ENCODE measurements at regions not wholly inside any gene's neighbourhood (a gene's known extent, or its start where the extent isn't known, plus 50 kb on each side); places are given as distances from the start of the nearest gene placed in this dataset.

DNA sequence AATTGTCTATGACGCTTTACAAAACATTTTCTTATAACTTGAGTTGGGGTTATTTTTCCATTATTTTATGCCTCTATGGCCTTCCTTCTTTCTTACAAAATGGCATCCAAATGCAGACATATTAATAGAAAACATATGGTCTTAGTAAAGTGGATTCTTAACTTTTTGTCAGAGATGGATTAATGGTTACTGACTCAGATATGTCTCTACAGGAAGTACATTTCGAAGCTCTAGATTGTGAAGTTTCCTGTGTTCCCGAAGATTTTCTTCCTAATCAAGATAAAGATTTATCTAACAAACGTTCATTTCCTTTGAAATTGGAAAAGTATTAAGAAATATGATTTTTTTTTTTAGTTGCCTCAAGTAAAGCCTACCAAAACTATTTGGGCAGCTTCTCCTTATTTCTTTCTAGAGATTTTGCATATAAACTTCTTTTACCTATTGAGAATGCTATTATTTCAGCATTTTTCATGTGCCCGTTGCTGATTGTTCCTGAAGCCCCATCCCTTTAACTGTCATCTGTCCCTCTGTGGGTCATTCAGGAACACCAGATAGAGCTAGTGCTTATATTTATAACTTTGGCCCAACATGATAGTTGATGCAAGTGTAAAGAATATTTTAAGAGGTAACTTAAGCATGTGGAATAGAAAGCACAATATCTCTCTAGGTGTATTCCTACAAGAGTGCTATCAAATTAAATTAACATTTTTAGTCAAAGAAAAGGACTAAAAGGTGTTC is 498.0 kb downstream of the CCDC85A start:
- H3K36me3 ChIP-seq (replicated peaks; ENCODE audit: control insufficient read depth, insufficient read depth, low read length): no peaks in the 10 kb centered on the region
- DNase-seq: no peak

GRCh38 chr2:56682397-56682760 is 498.6 kb downstream of the CCDC85A start:
- Histone ChIP-seq H3K4me3 (ENCODE audit: insufficient read depth, low read depth, low read length) (no peak overlapping the region), H3K36me3 (replicated peaks; ENCODE audit: control insufficient read depth, insufficient read depth, low read length) (no peaks in the 10 kb centered on the region), H3K27me3 (ENCODE audit: control insufficient read depth, insufficient read depth, low read length) (no peaks in the 10 kb centered on the region)
- DNase-seq: no peak

More for the DNA sequence above, 498.0 kb downstream of the CCDC85A start:
- H3K27me3 ChIP-seq (ENCODE audit: control insufficient read depth, insufficient read depth, low read length): no peaks in the 10 kb centered on the region
- H3K4me3 ChIP-seq (ENCODE audit: insufficient read depth, low read depth, low read length): no peak overlapping the region

DNA sequence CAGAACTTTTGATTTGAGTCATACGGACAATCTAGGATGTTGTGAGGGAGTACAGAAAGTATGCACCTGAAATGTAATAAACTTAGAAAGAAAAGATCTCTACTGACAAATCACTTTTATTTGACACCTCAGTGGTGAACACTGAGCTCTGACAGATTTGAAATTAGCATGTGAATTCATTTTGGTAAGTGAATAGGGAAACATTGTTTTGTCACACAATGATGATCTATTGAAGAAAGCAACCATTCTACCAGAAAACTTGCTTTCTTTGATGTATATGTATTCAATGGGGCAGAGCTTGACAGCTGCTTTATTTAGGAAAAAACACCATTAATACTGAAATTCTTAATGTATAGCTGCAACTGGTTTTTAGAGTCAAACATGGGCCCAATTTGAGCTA is 500.5 kb downstream of the CCDC85A start:
- no peaks in the 10 kb centered on the region for H3K36me3 ChIP-seq (replicated peaks; ENCODE audit: control insufficient read depth, insufficient read depth, low read length)
- no peaks in the 10 kb centered on the region for H3K27me3 ChIP-seq (ENCODE audit: control insufficient read depth, insufficient read depth, low read length)
- no peak overlapping the region for H3K4me3 ChIP-seq (ENCODE audit: insufficient read depth, low read depth, low read length)
- no peak for DNase-seq

DNA sequence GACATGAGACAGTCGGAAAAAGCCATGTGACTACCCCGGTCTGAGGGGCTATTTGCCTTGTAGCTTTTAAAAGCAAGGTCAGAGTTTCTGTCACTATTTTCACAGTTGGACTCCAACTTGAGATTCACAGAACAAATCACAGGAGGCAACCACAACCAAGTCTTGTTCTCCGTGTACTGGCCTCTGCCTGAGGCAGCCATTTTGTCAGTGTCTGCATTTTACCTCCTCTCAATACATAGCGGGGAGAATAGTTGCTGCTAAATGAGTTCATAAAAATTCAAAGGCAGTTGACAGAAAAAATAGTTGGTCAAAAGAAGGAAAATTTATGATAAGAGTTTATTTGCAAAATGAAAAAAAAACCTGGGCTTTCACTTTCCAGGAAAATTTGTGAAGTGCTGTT is 501.4 kb downstream of the CCDC85A start:
- Histone ChIP-seq H3K36me3 (replicated peaks; ENCODE audit: control insufficient read depth, insufficient read depth, low read length) (no peaks in the 10 kb centered on the region), H3K4me3 (ENCODE audit: insufficient read depth, low read depth, low read length) (no peak overlapping the region), H3K27me3 (ENCODE audit: control insufficient read depth, insufficient read depth, low read length) (no peaks in the 10 kb centered on the region)
- DNase-seq: no peak

DNA sequence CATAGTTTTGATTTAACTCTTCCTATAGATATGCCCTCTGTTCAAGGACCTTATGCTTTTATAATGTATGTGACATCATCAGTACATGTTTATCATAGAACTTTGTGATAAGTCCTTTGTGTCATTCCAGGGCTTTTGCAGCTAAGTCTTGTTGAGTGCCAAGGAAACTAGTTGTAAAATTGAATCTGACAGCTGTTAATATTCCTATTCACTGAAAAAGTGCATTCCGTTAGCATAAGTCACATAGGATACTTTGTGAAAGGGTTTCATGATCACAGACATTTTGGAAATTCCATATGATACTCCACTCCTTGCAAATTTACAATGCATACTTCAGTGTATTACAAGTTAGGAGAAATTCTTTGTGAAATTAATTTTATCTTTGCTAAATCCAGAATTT is 503.4 kb downstream of the CCDC85A start:
- no peak overlapping the region for H3K4me3 ChIP-seq (ENCODE audit: insufficient read depth, low read depth, low read length)
- no peaks in the 10 kb centered on the region for H3K27me3 ChIP-seq (ENCODE audit: control insufficient read depth, insufficient read depth, low read length)
- DNase-seq: no peak
- H3K36me3 ChIP-seq (replicated peaks; ENCODE audit: control insufficient read depth, insufficient read depth, low read length): no peaks in the 10 kb centered on the region

- no peak overlapping the region for H3K4me3 ChIP-seq (ENCODE audit: insufficient read depth, low read depth, low read length)
- no peak for DNase-seq
- H3K36me3 ChIP-seq (replicated peaks; ENCODE audit: control insufficient read depth, insufficient read depth, low read length): no peaks in the 10 kb centered on the region
- no peaks in the 10 kb centered on the region for H3K27me3 ChIP-seq (ENCODE audit: control insufficient read depth, insufficient read depth, low read length)
Observed at GRCh38 chr2:56688661-56689060, 504.9 kb downstream of the CCDC85A start.

DNA sequence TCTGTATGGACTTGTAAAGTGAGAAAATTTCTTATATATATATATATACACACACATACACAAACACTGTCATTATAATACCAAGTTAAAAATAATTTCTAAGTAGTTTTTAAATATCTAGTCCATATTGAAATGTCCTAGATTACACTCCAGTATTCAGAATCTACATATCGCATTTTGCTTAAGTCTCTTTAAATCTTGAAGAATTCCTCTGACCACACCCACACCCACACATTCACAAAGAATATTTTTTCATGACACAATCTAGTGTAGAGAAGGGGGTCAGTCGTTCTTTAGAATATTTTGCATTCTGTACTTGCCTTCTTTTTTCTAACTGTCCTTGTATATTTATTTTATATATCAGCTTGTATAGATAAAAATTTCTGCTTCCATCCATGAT is 509.7 kb downstream of the CCDC85A start:
- no peaks in the 10 kb centered on the region for H3K36me3 ChIP-seq (replicated peaks; ENCODE audit: control insufficient read depth, insufficient read depth, low read length)
- H3K27me3 ChIP-seq (ENCODE audit: control insufficient read depth, insufficient read depth, low read length): no peaks in the 10 kb centered on the region
- no peak overlapping the region for H3K4me3 ChIP-seq (ENCODE audit: insufficient read depth, low read depth, low read length)
- no peak for DNase-seq

- H3K4me3 ChIP-seq (ENCODE audit: insufficient read depth, low read depth, low read length): no peak overlapping the region
- no peaks in the 10 kb centered on the region for H3K27me3 ChIP-seq (ENCODE audit: control insufficient read depth, insufficient read depth, low read length)
- DNase-seq: no peak
- no peaks in the 10 kb centered on the region for H3K36me3 ChIP-seq (replicated peaks; ENCODE audit: control insufficient read depth, insufficient read depth, low read length)
Observed at GRCh38 chr2:56703001-56703400, 519.2 kb downstream of the CCDC85A start.

DNA sequence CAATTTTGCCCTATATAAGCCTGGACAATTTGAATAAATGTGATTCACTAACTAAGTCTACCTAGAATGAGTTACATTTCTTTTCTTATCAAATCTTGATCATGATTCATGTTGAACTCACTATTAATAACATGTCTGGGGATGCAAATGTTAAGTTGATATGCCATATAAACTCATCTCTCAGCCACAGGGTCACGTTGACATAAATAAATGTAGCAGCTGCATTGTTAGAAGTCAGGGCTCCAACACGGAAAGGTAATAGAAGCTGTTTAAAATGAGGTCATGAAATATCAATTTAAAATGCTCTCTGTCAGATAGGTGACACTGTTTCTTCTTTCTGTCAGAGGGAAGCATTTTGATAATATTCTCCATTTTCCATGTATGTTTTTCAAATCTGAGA is 521.9 kb downstream of the CCDC85A start:
- no peak overlapping the region for H3K4me3 ChIP-seq (ENCODE audit: insufficient read depth, low read depth, low read length)
- no peaks in the 10 kb centered on the region for H3K36me3 ChIP-seq (replicated peaks; ENCODE audit: control insufficient read depth, insufficient read depth, low read length)
- DNase-seq: no peak
- no peaks in the 10 kb centered on the region for H3K27me3 ChIP-seq (ENCODE audit: control insufficient read depth, insufficient read depth, low read length)

GRCh38 chr2:56707218-56707617 is 523.4 kb downstream of the CCDC85A start:
- no peak for DNase-seq
- Histone ChIP-seq H3K27me3 (ENCODE audit: control insufficient read depth, insufficient read depth, low read length) (no peaks in the 10 kb centered on the region), H3K4me3 (ENCODE audit: insufficient read depth, low read depth, low read length) (no peak overlapping the region), H3K36me3 (replicated peaks; ENCODE audit: control insufficient read depth, insufficient read depth, low read length) (no peaks in the 10 kb centered on the region)

DNA sequence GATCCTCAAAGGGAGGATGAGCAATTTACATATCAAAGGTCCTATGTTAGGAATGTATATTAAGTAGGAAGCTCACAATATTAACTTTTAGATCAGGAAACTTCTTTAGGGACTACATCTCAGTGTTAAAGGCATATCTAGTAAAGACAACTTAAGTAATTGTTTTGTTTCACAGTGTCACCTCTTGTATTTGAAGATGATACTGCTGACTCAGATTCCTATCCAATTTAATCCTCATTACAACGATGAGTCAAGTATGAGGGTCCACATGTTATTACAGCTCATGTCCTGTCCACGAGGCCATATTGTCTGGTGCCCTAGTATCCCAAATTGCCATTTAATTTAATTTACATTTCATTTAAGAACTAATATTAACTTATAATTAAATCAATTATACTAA is 523.9 kb downstream of the CCDC85A start:
- Histone ChIP-seq H3K4me3 (ENCODE audit: insufficient read depth, low read depth, low read length) (no peak overlapping the region), H3K36me3 (replicated peaks; ENCODE audit: control insufficient read depth, insufficient read depth, low read length) (no peaks in the 10 kb centered on the region), H3K27me3 (ENCODE audit: control insufficient read depth, insufficient read depth, low read length) (no peaks in the 10 kb centered on the region)
- DNase-seq: no peak

GRCh38 chr2:56709181-56709580 is 525.4 kb downstream of the CCDC85A start:
- no peak for DNase-seq
- no peak overlapping the region for H3K4me3 ChIP-seq (ENCODE audit: insufficient read depth, low read depth, low read length)

DNA sequence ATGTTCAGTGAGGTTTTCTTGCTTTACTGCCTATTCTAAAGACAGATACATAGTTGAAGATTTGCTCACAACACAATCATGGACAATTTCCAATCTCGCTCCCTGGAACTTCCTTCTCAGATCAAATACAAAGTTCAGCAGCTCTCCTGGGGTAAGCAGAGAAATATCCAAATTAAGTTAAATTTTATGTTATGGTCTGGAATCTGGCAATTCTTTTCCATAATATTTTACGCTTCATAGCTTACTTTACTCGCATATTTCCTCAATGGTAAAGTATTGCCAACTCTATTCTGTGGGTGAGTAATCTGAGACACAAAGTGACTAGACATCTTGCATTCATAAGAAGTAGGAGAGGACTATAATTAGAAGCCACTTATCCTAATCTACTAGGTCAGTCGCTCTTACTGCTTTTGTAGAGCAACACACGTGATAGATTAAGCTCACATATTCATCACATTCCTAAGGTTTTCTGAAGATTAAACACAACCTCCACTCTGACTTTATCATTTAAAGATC is 529.4 kb downstream of the CCDC85A start:
- no peaks in the 10 kb centered on the region for H3K27me3 ChIP-seq (ENCODE audit: control insufficient read depth, insufficient read depth, low read length)
- DNase-seq: no peak
- no peak overlapping the region for H3K4me3 ChIP-seq (ENCODE audit: insufficient read depth, low read depth, low read length)

More at GRCh38 chr2:56709181-56709580, 525.4 kb downstream of the CCDC85A start:
- no peaks in the 10 kb centered on the region for H3K36me3 ChIP-seq (replicated peaks; ENCODE audit: control insufficient read depth, insufficient read depth, low read length)
- H3K27me3 ChIP-seq (ENCODE audit: control insufficient read depth, insufficient read depth, low read length): no peaks in the 10 kb centered on the region

DNA sequence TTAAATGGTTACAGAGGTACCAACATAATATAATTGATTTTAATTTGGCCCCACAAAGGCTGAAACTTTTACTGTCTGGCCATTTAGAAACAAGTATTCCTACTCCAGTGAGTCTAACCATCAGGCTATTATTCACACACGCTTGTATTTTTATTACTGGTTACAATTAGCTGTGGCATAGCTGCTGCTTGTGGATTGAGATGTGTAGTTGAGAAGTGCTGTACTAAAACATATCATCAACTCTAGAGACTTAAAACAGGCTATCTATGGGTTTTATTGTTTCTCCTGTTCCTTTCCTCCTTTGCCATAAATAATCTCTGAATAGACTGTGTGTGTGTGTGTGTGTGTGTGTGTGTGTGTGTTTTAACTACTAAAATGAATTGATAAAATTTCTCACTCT is 530.2 kb downstream of the CCDC85A start:
- DNase-seq: no peak

More for the DNA sequence above, 529.4 kb downstream of the CCDC85A start:
- no peaks in the 10 kb centered on the region for H3K36me3 ChIP-seq (replicated peaks; ENCODE audit: control insufficient read depth, insufficient read depth, low read length)

GRCh38 chr2:56714400-56714799 is 530.6 kb downstream of the CCDC85A start:
- no peaks in the 10 kb centered on the region for H3K36me3 ChIP-seq (replicated peaks; ENCODE audit: control insufficient read depth, insufficient read depth, low read length)
- H3K4me3 ChIP-seq (ENCODE audit: insufficient read depth, low read depth, low read length): no peak overlapping the region
- H3K27me3 ChIP-seq (ENCODE audit: control insufficient read depth, insufficient read depth, low read length): no peaks in the 10 kb centered on the region
- no peak for DNase-seq

More for the DNA sequence above, 530.2 kb downstream of the CCDC85A start:
- H3K4me3 ChIP-seq (ENCODE audit: insufficient read depth, low read depth, low read length): no peak overlapping the region
- no peaks in the 10 kb centered on the region for H3K27me3 ChIP-seq (ENCODE audit: control insufficient read depth, insufficient read depth, low read length)
- H3K36me3 ChIP-seq (replicated peaks; ENCODE audit: control insufficient read depth, insufficient read depth, low read length): no peaks in the 10 kb centered on the region

DNA sequence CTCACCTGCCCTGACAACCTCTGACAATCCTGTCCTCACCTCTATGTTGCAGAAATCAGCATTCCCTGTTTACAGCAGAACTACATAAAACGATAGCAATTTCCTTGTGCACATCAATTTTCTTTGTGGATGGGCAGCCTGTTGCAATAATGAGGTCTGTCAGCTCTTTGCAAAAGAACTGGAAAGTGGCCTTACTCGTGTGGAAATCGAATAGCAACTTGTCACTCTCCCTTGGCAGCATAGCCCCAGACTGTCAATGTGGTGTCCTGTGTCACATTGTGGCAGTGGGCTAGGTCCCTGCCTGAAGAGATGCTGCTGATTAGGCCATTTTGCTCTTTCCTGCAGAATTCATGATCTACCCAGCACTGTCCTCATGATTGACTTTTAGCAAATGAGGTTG is 531.9 kb downstream of the CCDC85A start:
- no peaks in the 10 kb centered on the region for H3K36me3 ChIP-seq (replicated peaks; ENCODE audit: control insufficient read depth, insufficient read depth, low read length)
- no peak overlapping the region for H3K4me3 ChIP-seq (ENCODE audit: insufficient read depth, low read depth, low read length)
- no peak for DNase-seq
- no peaks in the 10 kb centered on the region for H3K27me3 ChIP-seq (ENCODE audit: control insufficient read depth, insufficient read depth, low read length)
